Caco-2 (cell line): ENCODE measurements at regions not wholly inside any gene's neighbourhood (a gene's known extent, or its start where the extent isn't known, plus 50 kb on each side); places are given as distances from the start of the nearest gene placed in this dataset.

Experiments used
- BruUV-seq: library from RNA; stranded (reverse); fragments of 400-500 nt; replicated peaks from 2 replicates; lab custom pipeline; 2021; lab: Mats Ljungman, UMichigan
- CTCF ChIA-PET: fragments of 300-600 bp; sonication (Branson Sonifier 250); formaldehyde crosslinking; loops from one replicate; lab custom pipeline; 2022; ENCODE audit warnings: antibody characterized with exemption; lab: Charles Lee
- POLR2A ChIA-PET: fragments of 300-600 bp; sonication (Branson Sonifier 250); formaldehyde crosslinking; loops from one replicate; lab custom pipeline; 2022; ENCODE audit warnings: antibody characterized with exemption; lab: Charles Lee
- DNase-seq, 2 experiments: peaks; one replicate each; pipeline versions ENCODE4 v3.0.0 to v3.0.0-alpha.2; 2020 to 2022
- H3K27me3 ChIP-seq: replicated peaks from 2 replicates; pipeline ENCODE4 v1.6.0; 2011; ENCODE audit warnings: low read length; ENCODE audit not compliant: control insufficient read depth, insufficient read depth
- H3K36me3 ChIP-seq: 2 replicates; pipeline ENCODE4 v1.5.1; 2011; ENCODE audit warnings: low read length; ENCODE audit not compliant: control insufficient read depth, insufficient read depth
- H3K4me1 ChIP-seq: fragments of 250-450 bp; sonication (Bioruptor Pico); 2 replicates; pipeline ENCODE4 v1.5.1; 2020; ENCODE audit warnings: mild to moderate bottlenecking
- H3K4me3 ChIP-seq: 2 replicates; pipeline ENCODE4 v1.5.1; 2011; ENCODE audit warnings: low read depth, mild to moderate bottlenecking, control low read depth, low read length
- H3K9me3 ChIP-seq: fragments of 250-450 bp; sonication (Bioruptor Pico); 2 replicates; pipeline ENCODE4 v1.5.1; 2020; ENCODE audit warnings: mild to moderate bottlenecking, moderate library complexity
- H3K27ac Mint-ChIP-seq: one replicate; pipeline ENCODE4 v1.8.0; 2022; ENCODE audit warnings: mixed read lengths; ENCODE audit not compliant: unreplicated experiment
- H3K27me3 Mint-ChIP-seq: one replicate; pipeline ENCODE4 v1.8.0; 2022; ENCODE audit warnings: mixed read lengths; ENCODE audit not compliant: insufficient read depth, unreplicated experiment
- H3K36me3 Mint-ChIP-seq: one replicate; pipeline ENCODE4 v1.8.0; 2022; ENCODE audit warnings: mild to moderate bottlenecking, mixed read lengths; ENCODE audit not compliant: insufficient read depth, unreplicated experiment
- H3K4me1 Mint-ChIP-seq: one replicate; pipeline ENCODE4 v1.8.0; 2022; ENCODE audit warnings: low read depth, mixed read lengths; ENCODE audit not compliant: unreplicated experiment
- H3K4me3 Mint-ChIP-seq: one replicate; pipeline ENCODE4 v1.8.0; 2022; ENCODE audit warnings: mild to moderate bottlenecking, moderate library complexity, mixed read lengths; ENCODE audit not compliant: unreplicated experiment
- H3K9me3 Mint-ChIP-seq: one replicate; pipeline ENCODE4 v1.8.0; 2022; ENCODE audit warnings: mixed read lengths; ENCODE audit not compliant: unreplicated experiment
- intact Hi-C: fragments of 100-400 bp; cut with micrococcal nuclease; formaldehyde crosslinking; loops from one replicate; pipeline ENCODE4 v1.10.0; 2022; ENCODE audit not compliant: unreplicated experiment
- TF ChIP-seq, protein P1 (sequence below), 2 experiments: fragments of 200-600 bp in 1 of 2; IDR thresholded peaks; 1 replicate in 1 of 2; 2 replicates in 1 of 2; pipeline versions ENCODE4 v1.5.1 to v1.8.0; 2011 to 2022; ENCODE audit warnings: antibody characterized with exemption in 1 of 2, control low read depth in 1 of 2, inconsistent platforms in 1 of 2, low read depth in 1 of 2, low read length in 1 of 2, mild to moderate bottlenecking in 1 of 2, moderate library complexity in 1 of 2; ENCODE audit not compliant: insufficient read depth in 1 of 2, severe bottlenecking in 1 of 2, unreplicated experiment in 1 of 2

DNA sequence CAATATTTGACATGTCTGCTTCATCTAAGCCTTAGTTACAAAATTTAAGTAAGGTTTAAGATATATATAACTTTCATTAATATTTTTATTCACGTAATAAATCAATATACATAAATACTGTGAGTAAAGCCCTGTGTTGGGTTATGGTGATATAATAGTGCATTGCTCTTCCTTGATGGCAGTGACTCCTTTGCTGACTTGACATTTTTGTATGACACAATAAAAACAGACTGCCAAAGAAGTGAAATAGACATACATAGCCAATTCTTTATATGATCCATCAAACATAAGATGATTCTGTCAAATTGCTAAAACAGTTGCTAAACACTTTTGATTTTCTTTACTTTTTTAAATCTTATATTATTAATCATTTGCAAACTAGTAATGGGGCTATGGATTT is 1518.2 kb downstream of the EFNA5 start:
- CTCF ChIA-PET: no interaction called here

DNA sequence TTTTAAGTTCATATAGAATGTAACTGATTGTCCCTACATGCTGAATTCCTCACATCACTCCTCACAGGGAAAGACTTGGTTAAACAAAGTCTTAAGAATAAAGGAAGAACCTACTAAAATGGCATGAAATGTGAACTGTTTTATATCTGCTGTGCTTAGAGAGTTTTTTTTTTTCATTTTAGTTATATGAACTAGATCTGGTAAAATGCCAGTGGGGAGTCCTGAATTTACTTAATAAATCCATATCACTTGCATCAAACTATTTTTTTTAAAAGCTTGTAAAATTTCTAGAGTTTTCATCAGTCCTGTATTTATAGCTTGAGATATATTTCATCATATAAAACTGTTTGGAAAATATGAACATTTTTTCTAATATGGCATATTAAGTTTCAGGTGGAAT is 1528.6 kb downstream of the EFNA5 start:
- no peaks in the 10 kb centered on the region for H3K27me3 ChIP-seq
- DNase-seq: no peak
- Mint-ChIP-seq H3K9me3 (no peaks in the 10 kb centered on the region), H3K4me1 (peaks cover 15% of the 10 kb centered on the region), H3K36me3 (no peaks in the 10 kb centered on the region), H3K27me3 (no peaks in the 10 kb centered on the region), H3K27ac (no peak overlapping the region), H3K4me3 (no peak overlapping the region)
- TF ChIP-seq, protein P1, sequence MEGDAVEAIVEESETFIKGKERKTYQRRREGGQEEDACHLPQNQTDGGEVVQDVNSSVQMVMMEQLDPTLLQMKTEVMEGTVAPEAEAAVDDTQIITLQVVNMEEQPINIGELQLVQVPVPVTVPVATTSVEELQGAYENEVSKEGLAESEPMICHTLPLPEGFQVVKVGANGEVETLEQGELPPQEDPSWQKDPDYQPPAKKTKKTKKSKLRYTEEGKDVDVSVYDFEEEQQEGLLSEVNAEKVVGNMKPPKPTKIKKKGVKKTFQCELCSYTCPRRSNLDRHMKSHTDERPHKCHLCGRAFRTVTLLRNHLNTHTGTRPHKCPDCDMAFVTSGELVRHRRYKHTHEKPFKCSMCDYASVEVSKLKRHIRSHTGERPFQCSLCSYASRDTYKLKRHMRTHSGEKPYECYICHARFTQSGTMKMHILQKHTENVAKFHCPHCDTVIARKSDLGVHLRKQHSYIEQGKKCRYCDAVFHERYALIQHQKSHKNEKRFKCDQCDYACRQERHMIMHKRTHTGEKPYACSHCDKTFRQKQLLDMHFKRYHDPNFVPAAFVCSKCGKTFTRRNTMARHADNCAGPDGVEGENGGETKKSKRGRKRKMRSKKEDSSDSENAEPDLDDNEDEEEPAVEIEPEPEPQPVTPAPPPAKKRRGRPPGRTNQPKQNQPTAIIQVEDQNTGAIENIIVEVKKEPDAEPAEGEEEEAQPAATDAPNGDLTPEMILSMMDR (IDR thresholded peaks at IDR 0.05; ENCODE audit: insufficient read depth in 1 of 2, low read depth in 1 of 2, low read length in 1 of 2, severe bottlenecking in 1 of 2, unreplicated experiment in 1 of 2): no peak
- H3K36me3 ChIP-seq: no peaks in the 10 kb centered on the region
- peaks cover 11% of the 10 kb centered on the region; the same call in 1 of the 2 replicates for H3K4me1 ChIP-seq
- ChIA-PET CTCF (no interaction called here), POLR2A (no interaction called here)
- intact Hi-C loops: no loop called here
- H3K4me3 ChIP-seq: no peak overlapping the region
- H3K9me3 ChIP-seq: no peaks in the 10 kb centered on the region
- no TSS peak for BruUV-seq

More for the DNA sequence above, 1518.2 kb downstream of the EFNA5 start:
- no peaks in the 10 kb centered on the region for H3K9me3 Mint-ChIP-seq
- no peak overlapping the region for H3K27ac Mint-ChIP-seq
- Histone ChIP-seq H3K4me3 (no peak overlapping the region), H3K4me1 (no peaks in the 10 kb centered on the region), H3K36me3 (no peaks in the 10 kb centered on the region), H3K27me3 (no peaks in the 10 kb centered on the region), H3K9me3 (no peaks in the 10 kb centered on the region)
- intact Hi-C loops: no loop called here
- TF ChIP-seq, protein P1 (IDR thresholded peaks at IDR 0.05; ENCODE audit: insufficient read depth in 1 of 2, low read depth in 1 of 2, low read length in 1 of 2, severe bottlenecking in 1 of 2, unreplicated experiment in 1 of 2): no peak
- no TSS peak for BruUV-seq
- no peak overlapping the region for H3K4me3 Mint-ChIP-seq
- no peaks in the 10 kb centered on the region for H3K36me3 Mint-ChIP-seq
- H3K4me1 Mint-ChIP-seq: no peaks in the 10 kb centered on the region
- no peak for DNase-seq
- POLR2A ChIA-PET: no interaction called here
- H3K27me3 Mint-ChIP-seq: no peaks in the 10 kb centered on the region

DNA sequence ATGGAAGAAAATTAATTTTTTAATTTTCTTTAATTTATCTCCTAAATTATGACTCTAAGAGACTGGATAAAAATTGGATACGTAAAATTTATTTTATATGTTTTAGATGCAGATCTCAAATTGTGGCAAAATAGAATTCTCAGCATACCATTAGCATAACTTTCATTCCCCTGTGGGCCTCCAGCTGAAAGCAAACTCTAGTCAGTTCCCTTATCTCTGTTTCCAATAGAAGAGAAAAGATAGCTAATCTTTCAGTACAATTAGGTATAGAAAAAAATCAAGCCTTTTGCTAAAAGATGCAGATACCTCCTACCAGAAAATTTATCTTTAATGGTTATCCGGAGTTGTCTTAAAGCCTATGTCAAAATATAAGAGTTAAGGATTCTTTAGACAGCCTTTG is 1530.6 kb downstream of the EFNA5 start:
- H3K9me3 ChIP-seq: no peaks in the 10 kb centered on the region
- BruUV-seq: no TSS peak
- DNase-seq: no peak
- no peak overlapping the region for H3K27ac Mint-ChIP-seq
- ChIA-PET CTCF (no interaction called here), POLR2A (no interaction called here)
- no peak overlapping the region for H3K4me3 ChIP-seq
- TF ChIP-seq, protein P1 (IDR thresholded peaks at IDR 0.05; ENCODE audit: insufficient read depth in 1 of 2, low read depth in 1 of 2, low read length in 1 of 2, severe bottlenecking in 1 of 2, unreplicated experiment in 1 of 2): no peak
- H3K4me1 Mint-ChIP-seq: peaks cover 15% of the 10 kb centered on the region
- no peaks in the 10 kb centered on the region for H3K9me3 Mint-ChIP-seq
- H3K36me3 ChIP-seq: no peaks in the 10 kb centered on the region
- no peak overlapping the region for H3K4me3 Mint-ChIP-seq
- no peaks in the 10 kb centered on the region for H3K36me3 Mint-ChIP-seq
- no peaks in the 10 kb centered on the region for H3K27me3 ChIP-seq
- H3K27me3 Mint-ChIP-seq: no peaks in the 10 kb centered on the region
- peaks cover 11% of the 10 kb centered on the region; the same call in 1 of the 2 replicates for H3K4me1 ChIP-seq
- intact Hi-C loops: loop anchor here (1.0 kb wide), 1 partner anchor 13 kb away; no protein-coding TSS in a partner anchor
